Panc1 (cell line): ENCODE measurements at regions not wholly inside any gene's neighbourhood (a gene's known extent, or its start where the extent isn't known, plus 50 kb on each side); places are given as distances from the start of the nearest gene placed in this dataset.

Experiments
- ATAC-seq: fragments of 200-7000 bp; cut with Tn5 transposase; 2 replicates; pipeline ENCODE4 v1.9.1; 2020; ENCODE audit warnings: mild to moderate bottlenecking, moderate library complexity
- BruUV-seq: library from RNA; stranded (reverse); fragments of 400-500 nt; replicated peaks from 2 replicates; lab custom pipeline; 2021; lab: Mats Ljungman, UMichigan
- CTCF ChIA-PET: fragments of 300-600 bp; sonication (Branson Sonifier 250); formaldehyde crosslinking; loops from one replicate; lab custom pipeline; 2022; ENCODE audit warnings: antibody characterized with exemption; lab: Charles Lee
- POLR2A ChIA-PET: fragments of 300-600 bp; sonication (Branson Sonifier 250); formaldehyde crosslinking; loops from one replicate; lab custom pipeline; 2022; ENCODE audit warnings: antibody characterized with exemption; lab: Charles Lee
- DNase-seq: peaks from one replicate; pipeline ENCODE4 v3.0.0-alpha.2; 2010; ENCODE audit warnings: low read depth, low spot score
- H3K27ac ChIP-seq: 2 replicates; pipeline ENCODE4 v1.5.1; 2011; ENCODE audit warnings: mild to moderate bottlenecking, low read length, inconsistent platforms
- H3K27me3 ChIP-seq: fragments of 200-500 bp; sonication (Bioruptor generic); 2 replicates; pipeline ENCODE4 v1.6.0; 2014; ENCODE audit warnings: low read length, inconsistent platforms; ENCODE audit not compliant: control insufficient read depth, insufficient read depth
- H3K36me3 ChIP-seq: fragments of 200-500 bp; sonication (Bioruptor generic); 2 replicates; pipeline ENCODE4 v1.5.1; 2014; ENCODE audit warnings: inconsistent platforms, mild to moderate bottlenecking, low read length, moderate library complexity; ENCODE audit not compliant: control insufficient read depth, insufficient read depth
- H3K4me1 ChIP-seq: 2 replicates; pipeline ENCODE4 v1.5.1; 2011; ENCODE audit warnings: inconsistent platforms, mild to moderate bottlenecking, low read length, moderate library complexity; ENCODE audit not compliant: control insufficient read depth, insufficient read depth
- H3K4me3 ChIP-seq, 2 experiments: 2 replicates each; pipeline ENCODE4 v1.5.1; 2011 to 2012; ENCODE audit warnings: low read depth in 2 of 2, low read length in 2 of 2, mild to moderate bottlenecking in 2 of 2, inconsistent platforms in 1 of 2, moderate library complexity in 1 of 2
- H3K9me3 ChIP-seq: fragments of 200-500 bp; sonication (Bioruptor generic); 2 replicates; pipeline ENCODE4 v1.5.1; 2014; ENCODE audit warnings: low read depth, mild to moderate bottlenecking, inconsistent platforms, low read length, moderate library complexity; ENCODE audit not compliant: control insufficient read depth, insufficient read depth
- POLR2AphosphoS5 ChIP-seq: IDR thresholded peaks from 2 replicates; pipeline ENCODE4 v1.6.1; 2012; ENCODE audit warnings: mild to moderate bottlenecking, low read depth, low read length, moderate library complexity
- SIN3A ChIP-seq: IDR thresholded peaks from 2 replicates; pipeline ENCODE4 v1.6.1; 2012; ENCODE audit warnings: low read depth, mild to moderate bottlenecking, low read length, moderate library complexity, borderline replicate concordance; ENCODE audit not compliant: insufficient read depth
- TCF7L2 ChIP-seq: IDR thresholded peaks from 2 replicates; pipeline ENCODE4 v1.6.1; 2011; ENCODE audit warnings: mild to moderate bottlenecking, low read depth, low read length, inconsistent platforms
- in situ Hi-C: cut with HindIII; loops from 2 replicates; pipeline ENCODE4 v1.10.0; 2016; ENCODE audit warnings: low sequenced_read_pairs, low pct_unique_long_range_greater_than_20kb
- intact Hi-C: fragments of 100-400 bp; cut with micrococcal nuclease; formaldehyde crosslinking; loops from one replicate; pipeline ENCODE4 v1.10.0; 2022; ENCODE audit not compliant: unreplicated experiment
- TF ChIP-seq, protein P1 (sequence below), 2 experiments: IDR thresholded peaks; 2 replicates each; pipeline ENCODE4 v1.6.1; 2011 to 2012; ENCODE audit warnings: low read depth in 2 of 2, control low read depth in 1 of 2, low read length in 1 of 2, mild to moderate bottlenecking in 1 of 2, moderate library complexity in 1 of 2; ENCODE audit not compliant: insufficient read depth in 1 of 2
- TF ChIP-seq, protein P2 (sequence below): fragments of 450-650 bp; IDR thresholded peaks from 2 replicates; pipeline ENCODE4 v1.5.1; 2017; ENCODE audit warnings: mild to moderate bottlenecking

- Histone ChIP-seq H3K9me3 (no peaks in the 10 kb centered on the region), H3K4me3 (no peak overlapping the region), H3K27ac (no peak overlapping the region), H3K36me3 (no peaks in the 10 kb centered on the region), H3K4me1 (no peaks in the 10 kb centered on the region), H3K27me3 (no peaks in the 10 kb centered on the region)
- ChIA-PET POLR2A (no interaction called here), CTCF (no interaction called here)
- TF ChIP-seq, protein P1, sequence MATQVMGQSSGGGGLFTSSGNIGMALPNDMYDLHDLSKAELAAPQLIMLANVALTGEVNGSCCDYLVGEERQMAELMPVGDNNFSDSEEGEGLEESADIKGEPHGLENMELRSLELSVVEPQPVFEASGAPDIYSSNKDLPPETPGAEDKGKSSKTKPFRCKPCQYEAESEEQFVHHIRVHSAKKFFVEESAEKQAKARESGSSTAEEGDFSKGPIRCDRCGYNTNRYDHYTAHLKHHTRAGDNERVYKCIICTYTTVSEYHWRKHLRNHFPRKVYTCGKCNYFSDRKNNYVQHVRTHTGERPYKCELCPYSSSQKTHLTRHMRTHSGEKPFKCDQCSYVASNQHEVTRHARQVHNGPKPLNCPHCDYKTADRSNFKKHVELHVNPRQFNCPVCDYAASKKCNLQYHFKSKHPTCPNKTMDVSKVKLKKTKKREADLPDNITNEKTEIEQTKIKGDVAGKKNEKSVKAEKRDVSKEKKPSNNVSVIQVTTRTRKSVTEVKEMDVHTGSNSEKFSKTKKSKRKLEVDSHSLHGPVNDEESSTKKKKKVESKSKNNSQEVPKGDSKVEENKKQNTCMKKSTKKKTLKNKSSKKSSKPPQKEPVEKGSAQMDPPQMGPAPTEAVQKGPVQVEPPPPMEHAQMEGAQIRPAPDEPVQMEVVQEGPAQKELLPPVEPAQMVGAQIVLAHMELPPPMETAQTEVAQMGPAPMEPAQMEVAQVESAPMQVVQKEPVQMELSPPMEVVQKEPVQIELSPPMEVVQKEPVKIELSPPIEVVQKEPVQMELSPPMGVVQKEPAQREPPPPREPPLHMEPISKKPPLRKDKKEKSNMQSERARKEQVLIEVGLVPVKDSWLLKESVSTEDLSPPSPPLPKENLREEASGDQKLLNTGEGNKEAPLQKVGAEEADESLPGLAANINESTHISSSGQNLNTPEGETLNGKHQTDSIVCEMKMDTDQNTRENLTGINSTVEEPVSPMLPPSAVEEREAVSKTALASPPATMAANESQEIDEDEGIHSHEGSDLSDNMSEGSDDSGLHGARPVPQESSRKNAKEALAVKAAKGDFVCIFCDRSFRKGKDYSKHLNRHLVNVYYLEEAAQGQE (IDR thresholded peaks at IDR 0.05; ENCODE audit: insufficient read depth in 1 of 2, low read depth in 2 of 2, low read length in 1 of 2), result no peak
- TF ChIP-seq, protein P2, sequence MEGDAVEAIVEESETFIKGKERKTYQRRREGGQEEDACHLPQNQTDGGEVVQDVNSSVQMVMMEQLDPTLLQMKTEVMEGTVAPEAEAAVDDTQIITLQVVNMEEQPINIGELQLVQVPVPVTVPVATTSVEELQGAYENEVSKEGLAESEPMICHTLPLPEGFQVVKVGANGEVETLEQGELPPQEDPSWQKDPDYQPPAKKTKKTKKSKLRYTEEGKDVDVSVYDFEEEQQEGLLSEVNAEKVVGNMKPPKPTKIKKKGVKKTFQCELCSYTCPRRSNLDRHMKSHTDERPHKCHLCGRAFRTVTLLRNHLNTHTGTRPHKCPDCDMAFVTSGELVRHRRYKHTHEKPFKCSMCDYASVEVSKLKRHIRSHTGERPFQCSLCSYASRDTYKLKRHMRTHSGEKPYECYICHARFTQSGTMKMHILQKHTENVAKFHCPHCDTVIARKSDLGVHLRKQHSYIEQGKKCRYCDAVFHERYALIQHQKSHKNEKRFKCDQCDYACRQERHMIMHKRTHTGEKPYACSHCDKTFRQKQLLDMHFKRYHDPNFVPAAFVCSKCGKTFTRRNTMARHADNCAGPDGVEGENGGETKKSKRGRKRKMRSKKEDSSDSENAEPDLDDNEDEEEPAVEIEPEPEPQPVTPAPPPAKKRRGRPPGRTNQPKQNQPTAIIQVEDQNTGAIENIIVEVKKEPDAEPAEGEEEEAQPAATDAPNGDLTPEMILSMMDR, result no peak
- TF ChIP-seq TCF7L2 (no peak), SIN3A (no peak), POLR2AphosphoS5 (no peak)
- in situ Hi-C loops (no loop called here), intact Hi-C loops (no loop called here)
- BruUV-seq, result no TSS peak
- DNase-seq (no peak), ATAC-seq (no peak)
Measured at GRCh38 chr2:8537562-8538155, 144.2 kb upstream of the ID2 start.

- Histone ChIP-seq H3K4me3 (no peak overlapping the region), H3K9me3 (no peaks in the 10 kb centered on the region), H3K4me1 (no peaks in the 10 kb centered on the region; the same call in 1 of the 2 replicates), H3K27ac (no peak overlapping the region), H3K27me3 (no peaks in the 10 kb centered on the region), H3K36me3 (no peaks in the 10 kb centered on the region)
- POLR2A ChIA-PET, result no interaction called here
- CTCF ChIA-PET, result no interaction called here
- TF ChIP-seq TCF7L2 (no peak), SIN3A (no peak), POLR2AphosphoS5 (no peak)
- TF ChIP-seq, protein P1 (IDR thresholded peaks at IDR 0.05; ENCODE audit: insufficient read depth in 1 of 2, low read depth in 2 of 2, low read length in 1 of 2), result no peak
- TF ChIP-seq, protein P2, result no peak
- in situ Hi-C loops, result no loop called here
- intact Hi-C loops, result no loop called here
- ATAC-seq (no peak), DNase-seq (no peak)
- BruUV-seq, result no TSS peak
Measured at GRCh38 chr2:8538531-8538930, 143.3 kb upstream of the ID2 start.
